Lower lobe of right lung (tissue), 2 donors: ENCODE measurements at regions not wholly inside any gene's neighbourhood (a gene's known extent, or its start where the extent isn't known, plus 50 kb on each side); places are given as distances from the start of the nearest gene placed in this dataset.

Source experiments
- ATAC-seq, 2 donors: fragments of 200-7000 bp; cut with Tn5 transposase; one replicate each; pipeline ENCODE4 v1.9.1; 2020 to 2022; ENCODE audit warnings: mild to moderate bottlenecking in 2 of 2, moderate library complexity in 2 of 2
- DNase-seq: peaks from one replicate; pipeline ENCODE4 v3.0.0-alpha.2; 2020
- H3K27ac ChIP-seq: fragments of 200-600 bp; one replicate; pipeline ENCODE4 v1.8.0; 2022
- H3K27me3 ChIP-seq: fragments of 200-600 bp; one replicate; pipeline ENCODE4 v1.8.0; 2022; ENCODE audit warnings: low read depth
- H3K36me3 ChIP-seq: fragments of 200-600 bp; one replicate; pipeline ENCODE4 v1.8.0; 2022; ENCODE audit warnings: mild to moderate bottlenecking
- H3K4me1 ChIP-seq: fragments of 200-600 bp; one replicate; pipeline ENCODE4 v1.8.0; 2022
- H3K4me3 ChIP-seq: fragments of 200-600 bp; one replicate; pipeline ENCODE4 v1.8.0; 2022; ENCODE audit warnings: mild to moderate bottlenecking
- H3K9me3 ChIP-seq: fragments of 200-600 bp; one replicate; pipeline ENCODE4 v1.8.0; 2022
- intact Hi-C: fragments of 100-400 bp; cut with DNase I; formaldehyde crosslinking; loops from one replicate; pipeline ENCODE4 v1.11.0; 2022
- TF ChIP-seq, protein P1 (sequence below): fragments of 200-600 bp; IDR thresholded peaks from one replicate; pipeline ENCODE4 v1.8.0; 2022; ENCODE audit warnings: antibody characterized with exemption, mild to moderate bottlenecking
- donor health status: DM: no; HTN: yes; CAD: no; lungs with severe emphysema.

DNA sequence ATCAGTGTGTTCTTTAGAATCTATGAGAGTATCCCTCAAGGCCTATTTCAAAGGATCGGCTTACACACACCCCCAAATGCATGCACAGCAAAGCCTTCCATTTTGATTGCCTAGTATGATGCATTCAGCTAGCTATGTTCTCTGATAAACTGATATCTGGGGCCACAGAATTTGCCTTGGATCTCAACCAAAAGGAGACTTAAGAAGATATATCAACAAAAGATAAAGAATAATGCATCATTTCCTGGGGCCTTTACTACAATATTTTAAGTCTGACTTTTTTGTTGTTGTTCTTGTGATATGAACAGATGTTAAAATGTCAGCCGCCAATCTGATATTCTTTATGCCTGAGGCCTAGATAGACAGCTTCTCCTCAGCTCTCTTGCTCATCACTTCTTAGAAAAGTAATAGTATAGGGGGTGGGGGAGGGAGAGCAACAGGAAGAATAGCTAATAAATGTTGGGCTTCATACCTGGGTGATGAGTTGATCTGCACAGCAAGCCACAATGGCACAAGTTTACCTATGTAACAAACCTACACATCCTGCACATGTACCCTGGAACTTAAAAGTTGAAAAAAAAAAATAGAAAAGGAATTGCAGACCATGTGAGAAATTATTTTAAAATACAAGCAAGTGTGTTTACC lies 792.9 kb upstream of the GHITM start:
- ATAC-seq: no peak
- no peak overlapping the region for H3K27ac ChIP-seq
- no peaks in the 10 kb centered on the region for H3K4me1 ChIP-seq
- no peak for DNase-seq
- TF ChIP-seq, protein P1, sequence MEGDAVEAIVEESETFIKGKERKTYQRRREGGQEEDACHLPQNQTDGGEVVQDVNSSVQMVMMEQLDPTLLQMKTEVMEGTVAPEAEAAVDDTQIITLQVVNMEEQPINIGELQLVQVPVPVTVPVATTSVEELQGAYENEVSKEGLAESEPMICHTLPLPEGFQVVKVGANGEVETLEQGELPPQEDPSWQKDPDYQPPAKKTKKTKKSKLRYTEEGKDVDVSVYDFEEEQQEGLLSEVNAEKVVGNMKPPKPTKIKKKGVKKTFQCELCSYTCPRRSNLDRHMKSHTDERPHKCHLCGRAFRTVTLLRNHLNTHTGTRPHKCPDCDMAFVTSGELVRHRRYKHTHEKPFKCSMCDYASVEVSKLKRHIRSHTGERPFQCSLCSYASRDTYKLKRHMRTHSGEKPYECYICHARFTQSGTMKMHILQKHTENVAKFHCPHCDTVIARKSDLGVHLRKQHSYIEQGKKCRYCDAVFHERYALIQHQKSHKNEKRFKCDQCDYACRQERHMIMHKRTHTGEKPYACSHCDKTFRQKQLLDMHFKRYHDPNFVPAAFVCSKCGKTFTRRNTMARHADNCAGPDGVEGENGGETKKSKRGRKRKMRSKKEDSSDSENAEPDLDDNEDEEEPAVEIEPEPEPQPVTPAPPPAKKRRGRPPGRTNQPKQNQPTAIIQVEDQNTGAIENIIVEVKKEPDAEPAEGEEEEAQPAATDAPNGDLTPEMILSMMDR: no peak
- intact Hi-C loops: no loop called here
- no peaks in the 10 kb centered on the region for H3K9me3 ChIP-seq
- H3K4me3 ChIP-seq: no peak overlapping the region
- H3K36me3 ChIP-seq: no peaks in the 10 kb centered on the region
- no peaks in the 10 kb centered on the region for H3K27me3 ChIP-seq

GRCh38 chr10:83352588-83352987 lies 786.7 kb upstream of the GHITM start:
- intact Hi-C loops: no loop called here
- DNase-seq: no peak

GRCh38 chr10:83354456-83354855 lies 784.9 kb upstream of the GHITM start:
- Histone ChIP-seq H3K9me3 (no peaks in the 10 kb centered on the region), H3K36me3 (no peaks in the 10 kb centered on the region), H3K27ac (no peak overlapping the region), H3K4me3 (no peak overlapping the region), H3K4me1 (no peaks in the 10 kb centered on the region), H3K27me3 (no peaks in the 10 kb centered on the region)
- DNase-seq (no peak), ATAC-seq (no peak)
- TF ChIP-seq, protein P1: no peak
- intact Hi-C loops: no loop called here

More at GRCh38 chr10:83352588-83352987, 786.7 kb upstream of the GHITM start:
- H3K4me1 ChIP-seq: no peaks in the 10 kb centered on the region
- H3K36me3 ChIP-seq: no peaks in the 10 kb centered on the region
- no peak overlapping the region for H3K27ac ChIP-seq
- H3K27me3 ChIP-seq: no peaks in the 10 kb centered on the region
- ATAC-seq: no peak
- TF ChIP-seq, protein P1: no peak
- H3K4me3 ChIP-seq: no peak overlapping the region
- no peaks in the 10 kb centered on the region for H3K9me3 ChIP-seq

- H3K4me1 ChIP-seq: no peaks in the 10 kb centered on the region
- no peak for ATAC-seq
- no peaks in the 10 kb centered on the region for H3K36me3 ChIP-seq
- TF ChIP-seq, protein P1: no peak
- H3K4me3 ChIP-seq: no peak overlapping the region
- H3K27me3 ChIP-seq: no peaks in the 10 kb centered on the region
- intact Hi-C loops: no loop called here
- DNase-seq: no peak
- no peak overlapping the region for H3K27ac ChIP-seq
- no peaks in the 10 kb centered on the region for H3K9me3 ChIP-seq
Measured at GRCh38 chr10:83357004-83357403, 782.3 kb upstream of the GHITM start.

DNA sequence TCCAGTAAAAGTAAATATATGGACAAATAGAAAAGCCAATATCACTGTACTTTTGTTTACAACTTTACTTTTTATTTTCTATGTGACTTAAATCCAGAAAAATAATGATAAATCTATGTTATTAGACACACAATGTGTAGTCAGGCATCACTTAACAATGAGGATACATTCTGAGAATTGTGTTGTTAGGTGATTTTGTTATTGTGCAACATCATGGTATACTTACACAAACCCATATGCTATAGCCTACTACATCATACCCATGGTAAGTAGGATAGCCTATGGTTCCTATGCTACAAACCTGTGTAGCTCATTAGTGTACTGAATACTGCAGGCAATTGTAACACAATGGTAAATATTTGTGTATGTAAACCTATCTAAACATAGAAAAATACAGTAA lies 781.7 kb upstream of the GHITM start:
- Histone ChIP-seq H3K36me3 (no peaks in the 10 kb centered on the region), H3K4me1 (no peaks in the 10 kb centered on the region), H3K27me3 (no peaks in the 10 kb centered on the region), H3K9me3 (no peaks in the 10 kb centered on the region), H3K27ac (no peak overlapping the region), H3K4me3 (no peak overlapping the region)
- TF ChIP-seq, protein P1: no peak
- DNase-seq: no peak
- no peak for ATAC-seq
- intact Hi-C loops: no loop called here
